HG03571 (cell line): ENCODE measurements at regions not wholly inside any gene's neighbourhood (a gene's known extent, or its start where the extent isn't known, plus 50 kb on each side); places are given as distances from the start of the nearest gene placed in this dataset.

ENCODE experiments used
- ATAC-seq: cut with Tn5 transposase; IDR thresholded peaks from one replicate; pipeline ENCODE4 v1.9.1; 2021; ENCODE audit not compliant: unreplicated experiment

DNA sequence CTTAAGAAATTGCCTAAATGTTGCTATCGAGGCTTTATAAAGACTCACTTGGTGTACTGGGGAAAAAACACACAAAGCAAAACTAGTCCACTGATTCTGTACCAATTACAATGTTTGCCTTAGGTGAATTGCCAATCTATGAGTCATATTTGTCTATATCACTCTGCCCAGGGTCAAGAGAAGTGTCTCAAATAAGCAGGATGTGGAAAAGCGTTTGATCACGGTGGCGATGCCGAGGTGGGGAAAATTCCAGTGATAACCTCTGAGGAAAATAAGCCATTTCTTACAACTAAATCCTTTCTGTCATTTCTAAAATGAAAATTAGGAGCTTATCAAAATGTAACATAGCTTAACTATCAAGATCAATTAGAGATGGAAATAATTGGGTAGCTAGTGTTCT is 148.6 kb upstream of the DIO3 start:
- ATAC-seq, result no peak

DNA sequence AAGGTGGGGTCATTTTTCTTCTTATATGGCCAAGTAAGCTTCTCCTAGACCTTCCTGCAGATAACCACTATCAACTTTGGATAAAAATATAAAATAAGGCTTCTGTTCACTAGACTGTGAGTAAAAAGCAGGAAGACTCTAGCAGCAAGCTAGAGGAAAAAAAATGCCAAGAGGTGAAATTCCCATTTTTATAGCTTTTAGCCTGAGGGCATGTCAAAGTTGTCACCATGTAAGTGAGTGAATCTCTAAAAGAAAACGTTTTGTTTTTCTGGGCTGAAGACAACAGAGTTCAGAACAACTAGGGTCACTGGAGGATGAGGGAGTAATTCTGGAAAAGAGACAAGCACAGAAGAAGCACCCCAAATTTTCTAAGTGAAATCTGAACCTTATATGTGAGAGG is 143.9 kb upstream of the DIO3 start:
- ATAC-seq, result no peak

DNA sequence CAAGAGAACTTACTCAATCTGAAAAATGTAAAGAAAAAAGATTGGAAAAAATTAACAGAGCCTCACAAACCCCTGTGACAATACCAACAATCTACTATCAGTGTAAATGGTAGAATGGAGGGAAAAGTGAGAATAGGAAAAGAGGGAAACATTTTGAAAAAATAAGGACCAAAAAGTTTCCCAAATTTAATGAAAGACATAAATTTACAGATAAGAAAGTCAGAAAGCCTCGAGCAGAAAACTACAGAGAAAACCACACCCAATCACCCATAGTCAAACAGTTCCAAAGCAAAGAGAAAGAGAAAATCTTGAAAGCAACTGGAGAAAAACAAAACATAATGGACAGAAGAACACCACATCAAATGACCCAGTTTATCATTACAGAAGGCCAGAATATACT is 142.7 kb upstream of the DIO3 start:
- ATAC-seq, result no peak

DNA sequence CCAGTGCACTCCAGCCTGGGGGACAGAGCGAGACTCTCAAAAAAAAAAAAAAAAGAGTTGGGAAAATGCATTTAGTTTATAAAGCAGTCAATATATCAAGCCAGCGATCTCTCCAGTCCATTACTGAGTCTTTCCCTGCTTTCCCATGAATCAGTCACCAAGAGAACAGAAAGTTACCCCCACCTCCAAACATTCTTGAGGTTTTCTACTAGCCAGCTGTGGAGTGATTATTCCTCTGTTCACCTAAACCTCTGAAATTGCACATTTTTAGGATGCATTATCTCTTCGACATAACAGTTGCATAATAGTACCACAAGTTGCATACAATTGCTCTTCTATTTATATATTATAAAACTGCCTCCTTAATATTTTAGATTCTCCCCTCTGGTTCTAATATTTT is 134.8 kb upstream of the DIO3 start:
- no peak for ATAC-seq

DNA sequence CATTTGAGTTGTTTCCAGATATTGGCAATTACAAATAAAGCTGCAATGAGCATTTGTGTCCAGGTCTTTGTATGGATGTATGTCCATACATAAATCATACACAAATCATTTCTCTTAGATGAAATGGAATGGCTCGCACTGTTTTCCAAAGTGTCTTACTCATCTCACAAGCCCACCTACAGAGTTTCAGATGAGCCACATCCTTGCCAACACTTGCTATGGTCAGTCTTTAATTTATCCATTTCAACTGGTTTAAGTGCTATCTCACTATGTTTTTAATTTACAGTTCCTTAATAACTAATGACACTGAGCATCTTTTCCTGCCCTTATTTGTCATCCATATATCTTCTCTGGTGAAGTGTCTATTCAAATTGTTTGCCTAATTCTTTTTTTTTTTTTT is 132.9 kb upstream of the DIO3 start:
- ATAC-seq, result no peak

DNA sequence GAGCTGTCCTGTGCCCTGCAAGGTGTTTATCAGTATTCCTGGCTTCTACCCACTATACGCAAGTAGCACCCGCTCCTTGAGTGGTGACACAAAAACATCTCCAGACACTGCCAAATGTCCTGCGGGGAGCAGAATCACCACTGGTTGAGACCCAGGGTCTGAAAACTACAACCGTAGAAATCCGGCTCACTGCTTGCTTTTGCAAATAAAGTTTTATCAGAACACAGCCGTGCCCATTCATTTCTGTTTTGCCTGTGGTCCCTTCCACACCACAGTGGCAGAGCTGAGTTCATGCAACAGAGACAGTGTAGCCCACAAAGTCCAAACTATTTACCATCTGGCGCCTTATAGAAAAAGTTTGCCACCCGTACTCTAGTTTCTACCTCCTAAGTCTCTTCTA is 125.7 kb upstream of the DIO3 start:
- ATAC-seq, result no peak

DNA sequence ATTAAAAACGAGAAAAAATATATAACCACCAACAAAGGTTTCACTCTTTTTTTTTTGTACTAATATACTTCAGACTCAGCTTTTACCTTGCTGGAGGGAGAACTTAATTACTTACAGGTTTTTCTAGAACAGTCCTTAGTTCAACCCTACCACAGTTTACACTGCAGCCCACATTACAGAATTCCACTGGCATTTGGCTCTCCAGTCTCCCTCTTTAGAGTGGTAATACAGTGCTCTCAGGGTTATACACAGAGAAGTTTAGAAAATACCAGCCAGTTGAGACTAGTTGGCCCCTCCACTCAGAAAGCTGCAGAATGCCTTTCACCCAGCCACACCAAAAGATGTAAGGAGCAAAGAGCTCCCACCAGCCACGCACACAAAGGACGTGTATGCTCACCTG is 122.3 kb upstream of the DIO3 start:
- no peak for ATAC-seq

DNA sequence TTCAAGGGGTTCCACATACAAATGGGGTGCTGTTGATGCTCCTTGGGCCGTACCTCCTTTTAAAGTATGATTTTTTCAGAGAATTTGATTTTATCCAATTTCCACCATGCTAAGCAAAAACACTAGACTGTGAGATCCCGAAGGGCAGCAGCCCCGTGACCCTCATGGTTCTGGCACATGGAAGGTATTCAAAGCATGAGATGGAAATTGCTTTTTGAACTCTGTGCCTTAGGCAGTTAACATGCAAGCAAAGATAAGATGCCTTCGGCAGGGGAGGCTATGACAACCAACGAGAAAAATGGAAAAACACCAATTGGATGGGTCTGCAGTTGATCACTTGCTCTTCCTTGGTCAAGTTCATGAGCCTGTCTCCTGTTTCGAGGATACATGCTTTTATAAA is 120.8 kb upstream of the DIO3 start:
- ATAC-seq, result no peak

DNA sequence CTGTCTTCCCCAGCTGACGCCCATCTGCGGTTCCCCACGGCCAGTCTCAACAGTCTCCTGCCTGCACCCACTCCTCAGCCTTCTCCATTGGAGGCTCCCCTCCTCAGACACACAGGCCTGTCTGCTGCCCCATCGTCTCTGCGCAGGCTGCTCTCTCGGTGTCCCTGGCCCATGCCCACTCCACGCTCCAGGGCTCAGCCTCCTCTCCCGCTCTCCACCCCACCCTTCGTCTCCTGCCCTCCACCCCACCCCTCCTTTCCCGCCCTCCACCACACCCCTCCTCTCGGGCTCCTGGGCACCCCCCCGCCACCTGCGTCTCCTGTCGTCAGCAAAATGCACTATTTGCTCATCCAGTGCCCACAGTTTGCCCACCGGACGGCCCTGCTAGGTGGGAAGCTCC is 119.6 kb upstream of the DIO3 start:
- no peak for ATAC-seq

DNA sequence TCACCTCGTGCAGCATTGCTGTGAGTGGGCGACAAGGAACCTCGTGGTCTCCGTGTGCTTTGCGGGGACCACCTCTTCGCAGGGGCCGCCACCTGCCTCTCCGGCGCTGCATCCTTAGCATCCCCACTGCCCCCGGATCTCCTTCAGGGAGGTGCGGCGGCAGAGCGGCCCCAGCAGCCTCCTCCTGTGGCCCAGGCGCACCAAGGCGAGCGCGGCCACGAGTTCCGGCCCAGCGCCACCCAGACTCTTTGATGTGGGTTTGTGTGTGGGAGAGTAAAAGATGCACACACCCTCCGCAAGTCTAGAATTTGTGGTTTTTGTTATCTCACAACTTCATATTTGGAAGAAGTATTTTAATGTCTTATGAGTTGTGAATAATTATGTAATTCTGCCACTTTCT is 118.8 kb upstream of the DIO3 start:
- ATAC-seq, result no peak

DNA sequence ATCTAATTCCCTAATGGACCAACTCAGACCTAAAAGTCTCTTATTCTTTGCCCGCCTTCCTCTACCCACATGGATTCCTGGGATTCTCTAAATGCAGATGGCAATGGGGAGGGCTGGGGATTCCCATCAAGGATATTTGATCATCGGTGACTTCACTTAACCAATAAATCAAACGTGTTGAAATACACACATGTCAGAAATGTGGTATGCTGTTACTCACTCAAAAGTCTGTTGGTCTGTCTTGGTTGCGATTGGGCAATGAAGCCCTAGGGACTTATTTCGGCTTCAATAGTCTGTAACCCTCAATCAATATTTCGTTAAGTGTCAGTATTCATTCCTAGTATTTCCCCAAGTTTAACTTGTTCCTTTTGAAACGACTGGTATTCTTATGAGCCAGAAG is 117.2 kb upstream of the DIO3 start:
- ATAC-seq, result no peak

DNA sequence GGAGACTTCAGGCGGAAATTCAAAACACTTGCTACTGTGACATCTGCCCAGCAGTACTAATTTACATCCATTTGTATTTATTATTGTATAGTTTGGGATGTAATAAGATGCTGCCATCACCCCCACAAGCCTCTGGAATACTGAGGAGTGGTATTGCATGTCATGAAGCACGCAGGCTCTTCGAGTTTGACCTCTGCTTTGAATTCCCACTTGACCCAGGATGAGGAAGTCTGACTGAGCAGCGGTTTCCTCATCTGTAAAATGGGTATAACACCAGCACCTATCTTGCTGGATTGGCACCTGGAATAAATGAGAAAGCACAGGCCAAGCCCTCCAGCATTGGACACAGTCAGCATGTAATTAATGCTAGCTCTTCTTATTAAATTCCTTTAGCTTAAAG is 116.0 kb upstream of the DIO3 start:
- no peak for ATAC-seq

DNA sequence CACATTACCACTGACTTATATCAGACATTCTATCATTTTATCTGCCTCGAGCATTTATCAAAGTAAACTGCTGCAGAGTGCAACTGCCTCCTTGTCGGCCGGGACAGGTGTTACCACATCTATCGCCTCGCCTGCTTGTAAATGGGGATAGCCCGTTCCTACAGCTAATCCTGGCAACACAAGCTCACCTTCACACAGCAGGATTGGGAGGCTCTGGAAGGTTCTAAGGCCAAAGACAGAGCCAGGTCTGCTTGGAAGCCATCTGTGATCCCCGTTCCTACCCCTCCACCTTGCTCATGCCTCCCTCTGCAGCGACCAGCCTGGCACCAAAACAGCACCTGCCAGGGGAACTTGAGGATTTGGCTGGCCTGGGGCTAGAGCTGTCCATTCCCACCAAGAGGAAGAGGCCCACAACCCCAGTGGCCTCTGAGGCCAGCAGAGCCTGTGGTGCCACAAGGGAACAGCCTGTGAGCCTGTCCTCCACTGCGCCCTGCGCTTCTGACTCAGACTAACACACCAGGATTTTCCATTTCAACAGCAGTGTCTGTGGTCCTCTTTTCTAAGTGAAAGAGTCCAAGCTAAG is 114.8 kb upstream of the DIO3 start:
- no peak for ATAC-seq

DNA sequence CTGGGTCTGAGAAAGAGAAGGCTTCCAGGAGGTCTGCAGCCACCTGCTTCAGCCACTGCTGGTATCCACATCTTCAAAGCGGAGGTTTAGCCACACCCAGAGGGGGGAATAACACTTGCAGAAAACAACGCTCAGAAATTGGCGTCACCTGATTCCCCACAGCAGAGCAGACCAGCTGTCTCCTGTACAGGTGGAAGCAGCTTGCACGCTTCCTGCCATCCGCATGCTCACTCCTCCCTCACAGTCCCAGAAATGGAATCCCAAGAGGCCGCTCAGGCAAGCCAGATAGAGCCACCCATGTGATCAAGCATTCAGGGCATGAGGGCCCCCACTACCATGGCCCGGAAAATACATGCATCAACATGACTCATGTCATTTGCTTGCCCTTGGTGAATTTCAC is 112.2 kb upstream of the DIO3 start:
- ATAC-seq, result no peak

DNA sequence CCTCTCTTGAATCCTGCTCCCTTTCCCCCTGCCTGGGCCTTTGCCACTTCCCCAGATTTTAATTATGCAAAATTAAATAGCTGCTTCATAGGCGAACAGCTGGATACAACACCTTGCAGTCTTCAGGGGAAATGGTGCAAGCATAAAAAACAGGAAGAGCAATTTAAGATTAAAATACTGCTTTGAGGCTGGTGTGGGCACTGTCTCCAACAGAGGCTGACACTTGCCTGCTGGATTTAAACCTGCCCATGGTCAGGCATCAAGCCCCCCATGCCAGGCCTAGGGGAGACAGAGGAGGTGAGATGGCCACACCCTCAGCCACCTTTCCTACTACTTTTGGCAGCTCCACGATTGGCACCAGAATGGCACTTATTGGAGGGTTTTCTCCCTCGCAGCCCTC is 110.1 kb upstream of the DIO3 start:
- ATAC-seq, result no peak

DNA sequence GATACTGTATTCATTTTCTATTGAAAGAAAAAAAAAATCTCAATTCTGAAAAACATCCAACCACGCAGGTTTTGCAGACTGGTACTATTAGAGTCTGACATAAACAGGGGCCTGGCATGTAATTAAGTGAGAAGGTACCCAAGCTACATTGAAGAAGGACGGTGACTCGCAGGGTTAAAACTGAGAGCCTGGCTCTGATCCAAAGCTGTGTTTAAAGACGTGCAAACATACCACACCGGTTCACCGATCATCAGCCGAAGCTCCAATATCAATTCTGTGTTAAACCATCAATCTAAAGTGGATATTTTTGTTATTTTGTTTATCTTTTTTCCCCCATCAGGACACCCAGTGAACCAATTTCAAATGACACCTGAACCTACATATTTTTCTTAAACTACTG is 108.1 kb upstream of the DIO3 start:
- ATAC-seq, result no peak

DNA sequence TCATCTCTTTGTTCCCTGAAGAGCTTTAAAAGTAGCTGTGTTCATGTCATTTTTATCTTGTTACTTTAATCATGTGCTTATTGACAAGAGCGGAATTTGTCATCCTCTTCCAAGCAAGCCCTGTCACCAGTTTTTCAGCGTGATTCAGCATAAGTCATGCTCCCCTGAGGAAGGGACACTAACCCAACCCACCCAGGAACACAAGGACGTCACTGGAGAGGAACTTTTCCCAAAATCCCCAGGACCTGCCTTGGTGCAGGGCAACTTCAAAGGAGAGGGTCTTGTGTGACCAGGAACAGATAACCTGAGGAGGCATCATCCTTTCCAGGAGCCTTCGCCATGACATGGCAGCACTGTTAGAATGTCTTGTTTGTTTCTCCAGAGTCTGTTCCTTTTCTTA is 107.1 kb upstream of the DIO3 start:
- ATAC-seq, result no peak

DNA sequence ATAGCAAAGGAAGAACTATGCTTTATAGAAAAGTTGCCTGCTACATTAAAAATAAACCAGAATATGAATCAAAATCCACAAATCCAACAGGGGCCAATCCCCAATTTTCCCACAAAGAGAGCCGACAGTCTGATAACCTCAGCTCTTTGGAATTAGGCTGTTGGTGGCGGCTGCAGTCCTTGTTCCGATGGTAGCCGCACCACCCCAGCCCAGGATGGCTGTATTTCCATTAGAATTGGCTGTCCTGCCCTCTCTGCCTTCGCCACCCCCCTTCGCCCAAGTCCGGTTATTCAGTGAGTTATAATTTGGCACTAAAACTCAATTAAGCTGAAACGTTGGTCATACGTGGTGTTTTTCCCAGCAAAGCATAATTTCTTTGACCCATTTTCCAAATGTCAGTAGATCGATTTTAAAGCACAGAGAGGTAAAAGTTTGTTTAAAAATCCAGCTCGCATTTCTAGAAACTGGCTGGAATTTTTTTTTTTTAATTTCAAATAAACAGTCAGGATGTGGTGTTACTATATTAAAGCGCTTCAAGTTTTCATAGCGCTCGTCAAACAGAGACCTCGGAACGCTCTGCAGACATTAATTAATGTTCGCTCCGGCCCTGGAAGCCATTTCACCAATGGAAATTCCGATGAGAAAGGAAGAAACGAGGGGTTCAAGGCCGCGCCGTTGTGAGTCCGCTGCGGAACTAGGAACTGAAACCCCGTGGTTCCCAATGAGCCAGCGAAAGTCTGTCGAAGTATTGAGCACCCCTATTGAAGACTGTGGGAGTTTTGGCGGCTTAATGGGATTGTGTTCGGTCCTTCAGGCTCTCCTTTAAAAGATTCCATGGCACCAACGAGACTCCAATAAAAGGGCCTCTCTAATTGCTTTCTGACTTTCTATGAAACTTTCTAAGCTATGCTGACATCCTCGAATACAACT is 104.8 kb upstream of the DIO3 start:
- ATAC-seq, result no peak

DNA sequence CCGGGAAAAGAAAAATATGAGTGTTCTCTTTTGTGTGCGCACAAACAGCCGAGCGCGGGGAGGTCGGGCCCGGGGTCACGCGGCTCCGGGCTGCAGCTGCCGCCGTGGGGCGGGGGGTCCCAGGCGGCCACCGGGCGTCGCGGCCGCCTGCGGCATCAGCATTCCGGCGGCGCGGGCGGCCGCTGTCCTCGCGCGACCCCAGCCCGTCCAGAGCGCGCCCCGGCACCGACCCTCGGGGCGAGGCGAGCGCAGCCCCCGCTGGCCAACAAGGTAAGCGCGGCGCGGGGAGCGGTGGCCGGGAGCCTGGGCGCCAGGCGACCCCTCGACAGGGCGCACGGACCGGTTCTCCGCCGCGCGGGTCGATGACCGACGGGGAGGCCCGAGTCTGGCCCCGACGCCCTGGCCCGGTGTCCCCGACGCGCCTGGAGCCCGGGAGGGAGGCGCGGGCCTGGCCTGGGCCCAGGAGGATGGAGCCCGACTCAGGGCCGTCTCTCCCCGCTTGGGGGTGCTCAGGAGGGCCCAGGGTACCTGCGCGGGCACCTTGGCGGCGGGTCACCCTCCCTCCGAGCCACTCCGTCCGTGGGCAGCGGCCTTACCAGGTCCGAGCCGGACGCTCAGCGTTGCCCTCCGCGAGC is 103.9 kb upstream of the DIO3 start:
- no peak for ATAC-seq

DNA sequence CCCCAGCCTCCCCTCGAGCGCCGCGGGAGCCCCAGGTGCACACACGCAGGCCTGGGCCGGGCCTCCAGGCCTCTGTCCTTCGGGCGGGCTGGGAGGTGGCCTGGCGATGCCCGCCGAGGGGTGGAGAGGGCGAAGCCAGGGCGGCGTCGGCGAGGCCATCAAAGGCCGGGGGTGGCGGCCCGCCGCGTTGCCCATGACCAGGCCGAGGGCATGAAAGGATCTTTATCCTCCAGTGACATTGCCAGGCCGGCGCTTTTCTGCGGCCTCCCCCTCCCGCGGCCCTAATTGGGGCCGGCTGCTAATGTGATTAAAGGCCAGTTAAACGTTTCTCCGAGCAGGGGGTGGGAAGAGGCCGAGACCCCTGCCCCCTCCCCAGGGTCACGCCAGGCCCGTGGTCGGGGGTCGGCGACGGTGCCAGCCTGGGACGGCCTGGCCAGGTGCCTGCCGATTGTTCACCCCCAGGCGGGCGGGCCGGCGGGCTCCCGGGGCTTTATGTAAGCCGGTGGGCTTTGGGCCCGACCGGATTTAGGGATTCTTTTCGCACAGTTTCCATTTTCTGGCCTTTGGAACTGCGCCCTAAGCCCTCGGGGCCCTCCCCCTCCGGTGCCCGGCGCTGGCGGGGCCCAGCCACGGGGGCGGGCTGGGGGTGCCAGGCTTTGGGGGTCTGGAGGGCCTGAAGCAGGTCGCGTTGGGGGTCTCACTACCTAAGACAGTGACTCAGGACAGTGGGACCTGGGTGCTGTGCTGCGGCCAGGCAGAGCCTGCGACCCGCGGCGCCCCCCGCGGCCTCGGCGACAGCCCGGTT is 103.2 kb upstream of the DIO3 start:
- ATAC-seq, result no peak

DNA sequence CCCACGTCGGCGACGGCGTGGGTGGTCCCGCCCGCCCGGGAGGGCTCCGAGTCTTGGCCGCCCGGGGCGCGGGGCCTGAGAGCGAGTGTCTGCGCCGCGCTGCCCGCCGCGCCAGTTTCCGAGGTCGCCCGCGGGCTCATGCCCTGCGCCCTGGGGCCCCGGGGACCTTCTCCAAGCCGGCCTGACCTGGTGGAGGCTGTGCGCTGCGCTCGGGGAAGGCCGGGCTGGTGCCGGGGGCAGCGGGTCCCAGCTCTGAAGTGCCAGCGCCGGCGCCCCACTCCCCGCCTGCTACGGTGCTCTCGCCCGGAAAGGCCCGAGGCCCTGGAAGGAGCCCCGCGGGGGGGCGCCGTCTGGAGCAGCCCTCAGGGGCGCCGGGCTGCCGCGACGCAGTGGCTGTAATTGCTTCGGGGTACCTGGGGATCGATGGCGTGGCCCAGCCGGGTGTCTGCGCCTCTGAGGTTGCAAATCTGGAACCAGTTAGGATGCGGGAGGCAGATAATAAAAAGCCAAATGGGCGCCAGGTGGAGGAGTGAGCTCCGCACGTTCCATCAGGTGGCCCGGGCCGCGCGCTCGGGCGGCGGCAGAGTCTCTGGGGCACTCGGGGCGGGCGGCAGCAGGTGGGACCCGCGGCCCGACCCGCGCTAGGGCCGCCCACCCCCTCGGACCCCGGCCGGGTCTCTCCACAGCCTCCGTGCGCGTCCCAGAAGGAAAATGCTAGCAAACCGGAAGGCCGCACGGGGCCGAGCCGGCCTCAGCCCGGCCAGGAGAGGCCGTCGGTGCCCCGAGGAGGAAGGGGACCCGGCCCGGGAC is 102.3 kb upstream of the DIO3 start:
- no peak for ATAC-seq
